HG03469 (cell line): ENCODE measurements at regions not wholly inside any gene's neighbourhood (a gene's known extent, or its start where the extent isn't known, plus 50 kb on each side); places are given as distances from the start of the nearest gene placed in this dataset.
"Not testable (repeated sequence)": the region's sequence is repeated elsewhere in the genome, so short reads cannot be mapped to it uniquely, and the experiment has no call there.

Source experiments
- ATAC-seq: cut with Tn5 transposase; IDR thresholded peaks from one replicate; pipeline ENCODE4 v1.9.1; 2021; ENCODE audit warnings: mild to moderate bottlenecking, moderate library complexity, moderate number of reproducible peaks; ENCODE audit not compliant: unreplicated experiment

- no peak for ATAC-seq
These were observed 123.8 kb upstream of the JARID2 start for GRCh38 chr6:15121977-15122550.

DNA sequence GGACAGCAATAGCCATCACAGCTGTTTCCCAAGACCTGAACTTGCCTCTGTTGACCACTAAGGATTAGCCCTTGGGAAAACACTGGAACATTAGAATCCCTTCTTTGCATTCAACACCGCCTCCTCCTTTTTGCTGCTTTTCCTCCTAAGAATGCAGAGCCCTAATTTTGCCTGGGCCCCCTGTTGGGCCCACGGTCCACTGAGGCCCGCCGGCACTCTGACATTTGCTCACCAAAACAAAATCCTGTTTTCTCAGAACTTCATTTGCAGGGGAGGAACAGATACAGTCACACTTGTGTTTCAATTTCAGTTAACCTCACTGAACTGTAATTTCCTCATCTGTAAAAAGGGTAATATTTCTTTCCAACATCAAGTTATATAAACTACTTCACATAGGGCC lies 116.0 kb upstream of the JARID2 start:
- no peak for ATAC-seq

GRCh38 chr6:15131234-15131633 lies 114.6 kb upstream of the JARID2 start:
- no peak for ATAC-seq

DNA sequence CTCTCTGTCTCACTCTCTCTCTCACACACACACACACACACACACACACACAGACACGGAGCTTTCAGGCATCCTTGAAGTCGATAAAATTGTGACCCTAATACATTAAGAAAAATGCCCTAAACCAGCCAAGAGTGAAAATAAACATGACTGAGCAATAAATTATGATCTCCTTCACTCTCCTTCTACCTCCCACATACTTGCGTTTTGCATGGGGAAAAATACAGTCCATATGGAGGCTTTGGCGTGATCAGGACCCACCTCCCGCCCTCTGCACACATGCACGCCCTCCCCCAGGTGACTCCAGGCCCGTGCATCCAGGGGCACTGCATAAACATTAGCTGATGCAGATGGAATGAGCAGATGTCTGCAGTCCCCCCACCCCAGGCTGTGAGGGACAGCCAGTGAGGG lies 114.2 kb upstream of the JARID2 start:
- ATAC-seq, result no peak

DNA sequence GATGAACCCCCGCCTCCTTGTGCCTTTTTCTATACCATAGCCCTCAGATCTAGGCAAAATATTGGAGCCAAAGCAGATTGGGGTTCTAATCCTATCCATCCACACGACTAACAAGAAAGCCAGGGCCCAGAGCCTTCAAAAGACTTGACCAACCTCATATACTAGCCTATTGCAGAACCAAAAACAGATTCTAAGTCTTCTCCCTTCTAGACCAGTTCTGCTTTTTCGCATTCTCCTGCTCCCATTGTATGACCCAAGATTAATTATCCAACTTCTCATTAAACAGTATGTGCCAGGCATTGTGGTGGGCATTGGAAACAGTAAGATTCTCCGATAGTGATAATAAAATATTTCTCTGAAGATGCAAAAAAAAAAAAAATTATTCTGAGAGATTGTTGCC lies 113.7 kb upstream of the JARID2 start:
- no peak for ATAC-seq

- no peak for ATAC-seq
These were observed 112.8 kb upstream of the JARID2 start for GRCh38 chr6:15132854-15133670.

DNA sequence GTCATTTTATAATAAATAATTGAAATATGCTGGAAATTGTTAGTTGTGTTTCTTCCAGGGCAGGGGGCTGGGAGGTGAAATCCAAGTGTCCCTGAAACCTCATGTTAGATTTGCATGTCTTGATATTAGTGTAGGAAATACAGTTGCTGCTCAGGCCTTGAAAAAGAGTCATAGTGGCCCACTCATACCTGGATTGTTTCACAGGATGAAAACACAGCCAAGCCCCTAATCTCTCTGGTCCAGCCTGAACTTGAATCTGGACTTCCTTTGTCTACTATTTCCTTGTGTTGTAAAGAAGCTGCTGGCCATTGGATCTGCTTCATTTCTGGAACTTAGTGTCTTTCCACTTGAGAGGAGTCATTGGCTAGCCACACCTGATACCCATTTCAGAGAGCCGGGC lies 108.8 kb upstream of the JARID2 start:
- ATAC-seq, result no peak

- no peak for ATAC-seq
These were observed 102.8 kb upstream of the JARID2 start for GRCh38 chr6:15143086-15143485.

DNA sequence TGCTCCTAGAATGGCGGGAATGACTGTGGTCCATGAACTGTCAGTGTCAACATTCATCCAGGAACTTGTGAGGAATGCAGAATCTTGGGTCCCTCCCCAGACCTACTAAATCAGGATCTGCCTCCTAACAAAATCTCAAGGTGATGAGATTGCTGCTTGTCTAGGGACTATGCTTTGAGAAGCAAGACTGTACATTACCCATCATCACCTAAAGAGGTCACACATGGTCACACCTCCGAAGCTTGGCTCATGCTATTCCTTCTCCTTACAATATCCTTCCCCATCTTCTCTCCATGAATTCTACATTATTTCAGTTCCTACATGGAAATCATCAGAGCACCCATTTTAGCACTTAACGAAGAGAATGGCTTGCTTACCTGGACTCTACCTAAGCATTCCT lies 102.3 kb upstream of the JARID2 start:
- ATAC-seq, result no peak

DNA sequence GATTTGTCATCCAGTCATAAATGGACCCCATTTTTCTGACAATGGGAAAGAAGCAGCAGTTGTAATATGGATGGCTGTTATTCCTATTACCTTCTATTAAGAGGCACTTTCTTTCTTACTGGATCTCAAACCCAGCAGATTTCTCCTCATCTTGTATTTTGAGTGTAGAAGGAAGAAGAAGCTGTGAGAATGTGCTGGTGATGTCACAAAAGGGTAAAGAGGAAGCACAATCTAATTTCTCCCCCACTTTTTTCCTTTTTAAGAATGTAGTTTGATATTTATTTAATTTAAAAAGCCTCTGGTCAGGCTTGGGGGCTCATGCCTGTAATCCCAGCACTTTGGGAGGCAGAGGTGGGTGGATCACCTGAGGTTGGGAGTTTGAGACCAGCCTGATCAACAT lies 100.0 kb upstream of the JARID2 start:
- ATAC-seq, result no peak

DNA sequence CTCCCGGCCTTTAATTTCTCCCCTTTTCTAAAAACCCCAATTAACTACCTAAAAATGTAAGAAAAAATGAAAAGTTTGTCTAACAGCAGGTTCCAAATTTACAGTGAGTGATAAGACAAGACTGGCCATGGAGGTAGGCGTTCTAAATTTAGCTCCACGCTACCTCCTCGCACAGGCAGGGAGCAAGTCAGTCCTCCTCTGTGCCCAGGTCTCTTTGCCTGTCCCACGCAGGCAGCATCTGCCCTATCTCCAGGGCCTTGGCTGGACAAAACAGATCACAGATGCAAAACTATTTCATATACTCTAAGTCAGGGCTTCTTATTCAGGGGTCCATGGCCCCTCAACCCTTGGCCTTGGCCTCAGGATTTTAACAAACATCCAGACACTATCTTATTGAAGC lies 98.0 kb upstream of the JARID2 start:
- ATAC-seq, result no peak

- no peak for ATAC-seq
These were observed 97.4 kb upstream of the JARID2 start for GRCh38 chr6:15148356-15148946.

DNA sequence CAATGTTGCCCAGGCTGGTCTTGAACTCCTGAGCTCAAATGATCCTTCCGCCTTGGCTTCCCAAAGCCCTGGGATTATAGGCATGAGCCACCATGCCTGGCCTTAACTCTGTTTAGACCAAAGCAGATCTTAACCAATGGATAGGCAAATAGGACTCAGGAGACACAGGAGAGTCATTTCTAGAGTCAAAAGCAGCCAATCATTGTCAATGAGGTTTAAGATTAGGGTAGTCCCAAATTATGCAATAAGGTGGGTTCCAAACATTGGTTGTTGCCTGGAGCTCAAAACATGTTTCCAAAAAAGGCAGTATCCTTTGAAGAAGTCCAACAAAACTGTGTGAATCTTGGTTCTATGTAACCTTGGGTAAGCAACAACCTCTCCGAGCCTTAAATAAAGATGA lies 95.7 kb upstream of the JARID2 start:
- ATAC-seq, result no peak

DNA sequence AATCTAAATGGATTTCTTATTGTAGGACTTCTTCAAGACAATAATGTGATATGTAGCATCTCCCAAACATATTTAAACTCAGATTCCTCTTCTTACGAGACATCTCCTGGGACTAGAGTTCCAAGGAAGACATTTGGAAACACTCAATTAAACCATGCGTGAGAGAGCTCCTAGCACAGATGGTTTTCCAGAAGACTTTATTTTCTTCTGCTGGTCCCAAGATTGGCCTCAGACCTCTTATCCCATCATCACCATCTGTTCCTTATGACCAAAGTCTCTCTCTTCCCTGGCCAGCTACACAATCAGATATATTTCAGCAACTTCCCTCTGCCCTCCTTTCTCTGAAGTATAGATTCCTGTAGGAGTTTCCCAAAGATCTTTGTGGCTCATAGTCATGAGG lies 93.2 kb upstream of the JARID2 start:
- ATAC-seq, result no peak

GRCh38 chr6:15153191-15153590 lies 92.7 kb upstream of the JARID2 start:
- ATAC-seq, result no peak

DNA sequence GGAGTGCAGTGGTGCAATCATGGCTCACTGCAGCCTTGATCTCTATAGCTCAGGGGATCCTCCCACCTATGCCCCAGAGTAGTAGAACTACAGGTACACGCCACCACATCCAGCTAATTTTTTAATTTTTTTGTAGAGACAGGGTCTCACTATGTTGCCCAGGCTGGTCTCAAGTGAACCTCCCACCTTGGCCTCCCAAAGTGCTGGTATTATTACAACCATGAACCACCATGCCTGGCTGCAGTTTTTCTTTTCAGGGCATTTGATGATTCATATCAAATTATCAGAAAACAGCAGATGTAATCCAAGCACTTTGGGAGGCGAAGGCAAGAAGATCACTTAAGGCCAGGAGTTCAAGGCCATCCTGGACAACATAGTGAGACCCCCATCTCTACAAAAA lies 88.4 kb upstream of the JARID2 start:
- ATAC-seq, result no peak

DNA sequence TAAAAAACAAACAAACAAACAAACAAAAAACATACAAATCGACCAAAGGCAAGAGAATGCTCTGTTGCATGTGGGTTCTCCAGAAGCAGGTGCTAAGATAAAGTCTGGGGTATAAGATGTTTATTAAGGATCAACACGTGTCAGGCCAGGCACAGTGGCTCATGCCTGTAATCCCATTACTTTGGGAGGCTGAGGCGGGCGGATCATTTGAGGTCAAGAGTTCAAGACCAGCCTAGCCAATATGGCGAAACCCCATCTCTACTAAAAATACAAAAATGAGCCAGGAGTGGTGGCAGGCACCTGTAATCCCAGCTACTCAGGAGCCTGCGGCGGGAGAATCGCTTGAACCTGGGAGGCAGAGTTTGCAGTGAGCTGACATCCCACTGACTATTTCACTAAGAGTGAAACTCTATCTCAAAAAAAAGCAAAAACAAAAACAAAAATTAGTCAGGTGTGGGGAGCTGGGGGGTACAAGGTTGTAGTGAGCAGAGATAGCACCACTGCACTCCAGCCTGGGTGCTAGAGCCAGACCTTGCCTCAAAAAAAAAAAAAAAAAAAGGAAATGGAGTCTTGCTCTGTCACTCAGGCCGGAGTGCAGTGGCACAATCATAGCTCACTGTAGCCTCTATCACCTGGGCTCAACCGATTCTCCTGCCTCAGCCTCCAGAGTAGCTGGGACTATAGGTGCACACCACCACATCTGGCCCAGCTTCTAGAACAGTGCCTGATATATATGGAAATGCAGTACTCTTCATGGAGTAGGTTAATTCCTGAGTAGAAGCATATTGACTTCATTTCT lies 86.8 kb upstream of the JARID2 start:
- ATAC-seq, result no peak

GRCh38 chr6:15160812-15161211 lies 85.1 kb upstream of the JARID2 start:
- ATAC-seq, result no peak

DNA sequence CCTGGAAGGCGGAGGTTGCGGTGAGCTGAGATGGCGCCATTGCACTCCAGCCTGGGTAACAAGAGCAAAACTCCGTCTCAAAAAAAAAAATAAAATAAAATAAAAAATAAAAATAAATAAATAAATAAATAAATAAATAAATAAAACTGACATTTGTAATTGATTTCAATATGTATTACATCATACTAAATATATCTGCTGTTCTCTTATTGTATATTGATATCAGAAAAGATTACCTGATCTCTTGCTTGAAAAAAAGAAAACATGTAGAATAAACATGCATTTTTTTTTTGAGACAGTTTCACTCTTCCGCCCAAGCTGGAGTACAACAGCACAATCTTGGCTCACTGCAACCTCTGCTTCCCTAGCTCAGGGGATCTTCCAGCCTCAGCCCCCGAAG lies 81.0 kb upstream of the JARID2 start:
- not testable (repeated sequence) for ATAC-seq

DNA sequence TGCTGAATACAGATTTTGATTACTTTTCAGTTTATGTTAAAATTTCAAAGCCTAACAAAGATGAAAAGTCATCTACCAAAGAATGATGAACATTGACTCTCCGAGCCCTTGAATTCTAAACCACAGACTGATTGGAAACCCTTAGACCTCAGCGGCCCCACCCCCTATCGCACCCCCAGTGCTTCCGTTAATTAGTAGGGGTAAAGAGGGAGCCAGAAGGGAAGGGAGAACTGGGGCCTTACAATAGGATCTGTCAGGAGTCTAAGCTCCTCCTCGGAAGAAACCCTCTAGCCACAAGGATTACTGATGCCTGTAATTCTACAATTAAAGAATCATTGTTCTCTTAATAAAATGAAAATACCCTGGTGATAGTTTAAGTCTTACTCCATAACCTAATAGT lies 79.7 kb upstream of the JARID2 start:
- no peak for ATAC-seq

DNA sequence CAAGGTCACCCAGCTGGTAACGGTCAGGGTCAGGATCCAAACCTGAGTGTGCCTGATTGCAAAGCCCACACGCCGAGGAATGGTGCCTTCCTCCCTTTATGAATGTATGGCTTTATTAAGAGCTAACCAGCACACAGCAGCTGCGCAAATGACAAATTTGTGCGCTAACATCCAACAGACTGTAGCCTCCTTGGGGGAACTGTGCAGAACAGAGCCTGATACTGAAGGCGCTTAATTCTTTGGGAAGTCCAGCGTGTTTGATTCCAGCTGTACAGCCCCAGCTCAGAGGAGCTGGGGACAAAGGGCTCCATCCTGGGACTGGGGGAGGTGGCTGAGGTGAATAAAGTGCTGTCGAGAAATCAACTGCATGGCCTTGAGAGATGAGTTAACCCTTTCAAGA lies 75.7 kb upstream of the JARID2 start:
- no peak for ATAC-seq

- no peak for ATAC-seq
These were observed 74.8 kb upstream of the JARID2 start for GRCh38 chr6:15171026-15171425.
